A549 (cell line): ENCODE measurements at regions not wholly inside any gene's neighbourhood (a gene's known extent, or its start where the extent isn't known, plus 50 kb on each side); places are given as distances from the start of the nearest gene placed in this dataset.

Experiments
- ATAC-seq, 2 experiments: fragments of 200-7000 bp in 1 of 2; fragments of >200 bp in 1 of 2; cut with Nextera tagmentation in 1 of 2; cut with Tn5 transposase in 1 of 2; 3 replicates each; pipeline versions ENCODE4 v1.8.0 to v1.9.1; 2018 to 2020; ENCODE audit warnings: mild to moderate bottlenecking in 1 of 2, moderate library complexity in 1 of 2
- CTCF ChIA-PET: fragments of 300-600 bp; sonication (Branson Sonifier 250); formaldehyde crosslinking; extraction: SDS; loops from one replicate; lab custom pipeline; 2021; ENCODE audit warnings: antibody characterized with exemption, inconsistent platforms; lab: Yijun Ruan, JAX
- POLR2A ChIA-PET: fragments of 350-600 bp; formaldehyde crosslinking; extraction: SDS; loops from one replicate; lab custom pipeline; 2021; ENCODE audit warnings: antibody characterized with exemption, inconsistent platforms; lab: Yijun Ruan, JAX
- DNase-seq, 2 experiments: peaks; one replicate each; pipeline versions ENCODE4 v3.0.0 to v3.0.0-alpha.2; 2011 to 2016; ENCODE audit warnings: low read depth in 1 of 2, low spot score in 1 of 2
- FAIRE-seq: peaks from 2 replicates; lab custom pipeline; 2011; peaks lifted over from hg19 to GRCh38; lab: Jason Lieb, UNC
- H3K27ac ChIP-seq, 2 experiments: fragments of >200 bp; sonication (Bioruptor Twin); formaldehyde crosslinking; 3 replicates each; pipeline ENCODE4 v1.5.1; 2016 to 2017
- H3K4me1 ChIP-seq: fragments of >200 bp; sonication (Bioruptor Twin); formaldehyde crosslinking; 3 replicates; pipeline ENCODE4 v1.6.1; 2016
- H3K4me2 ChIP-seq: fragments of >200 bp; sonication (Bioruptor Twin); formaldehyde crosslinking; 3 replicates; pipeline ENCODE4 v1.6.1; 2016
- H3K4me3 ChIP-seq: fragments of >200 bp; sonication (Bioruptor Twin); formaldehyde crosslinking; 3 replicates; pipeline ENCODE4 v1.5.1; 2016
- H3K9me3 ChIP-seq: fragments of >200 bp; sonication (Bioruptor Twin); formaldehyde crosslinking; 3 replicates; pipeline ENCODE4 v1.6.1; 2016
- CEBPB ChIP-seq, 2 experiments: fragments of >200 bp in 1 of 2; sonication (Bioruptor Twin) in 1 of 2; formaldehyde crosslinking in 1 of 2; IDR thresholded peaks; 2 replicates each; pipeline ENCODE4 v1.6.1; 2012 to 2016
- CHD4 ChIP-seq: fragments of 200-600 bp; sonication (generic); IDR thresholded peaks from 2 replicates; pipeline ENCODE4 v1.6.1; 2016; ENCODE audit warnings: antibody characterized with exemption, mild to moderate bottlenecking, borderline replicate concordance
- CTCF ChIP-seq: fragments of >200 bp; sonication (Bioruptor Twin); formaldehyde crosslinking; IDR thresholded peaks from 3 replicates; pipeline ENCODE4 v1.5.1; 2016
- EHMT2 ChIP-seq: fragments of 200-600 bp; sonication (generic); IDR thresholded peaks from 2 replicates; pipeline ENCODE4 v1.6.1; 2016; ENCODE audit warnings: antibody characterized with exemption, low read depth, mild to moderate bottlenecking, moderate library complexity
- FOXS1 ChIP-seq: fragments of 250-450 bp; sonication (Bioruptor Pico); IDR thresholded peaks from 2 replicates; pipeline ENCODE4 v1.5.0; 2020; ENCODE audit warnings: mild to moderate bottlenecking, moderate library complexity
- GATA3 ChIP-seq: IDR thresholded peaks from 2 replicates; pipeline ENCODE4 v1.6.1; 2012; ENCODE audit warnings: borderline replicate concordance
- HDAC2 ChIP-seq: fragments of 200-600 bp; sonication (generic); IDR thresholded peaks from 2 replicates; pipeline ENCODE4 v1.6.1; 2016
- JUN ChIP-seq, 2 experiments: fragments of >200 bp; sonication (Bioruptor Twin); formaldehyde crosslinking; IDR thresholded peaks; 2 replicates in 1 of 2; 3 replicates in 1 of 2; pipeline ENCODE4 v1.6.1; 2016 to 2017
- KDM5A ChIP-seq: fragments of 200-600 bp; sonication (generic); IDR thresholded peaks from 2 replicates; pipeline ENCODE4 v1.6.1; 2016; ENCODE audit warnings: antibody characterized with exemption, mild to moderate bottlenecking
- MYC ChIP-seq: IDR thresholded peaks from 2 replicates; pipeline ENCODE4 v1.6.1; 2012; ENCODE audit warnings: mild to moderate bottlenecking, inconsistent platforms, low read length, improper control_type of control experiment, borderline replicate concordance
- NR3C1 ChIP-seq: fragments of >200 bp; sonication (Bioruptor Twin); formaldehyde crosslinking; IDR thresholded peaks from 3 replicates; pipeline ENCODE4 v1.6.1; 2017
- POLR2A ChIP-seq: IDR thresholded peaks from 2 replicates; pipeline ENCODE4 v1.6.1; 2012; ENCODE audit warnings: mild to moderate bottlenecking, low read length
- RAD21 ChIP-seq, 2 experiments: fragments of >200 bp in 1 of 2; sonication (Bioruptor Twin) in 1 of 2; formaldehyde crosslinking in 1 of 2; IDR thresholded peaks in 1 of 2; conservative IDR thresholded peaks in 1 of 2; 2 replicates in 1 of 2; 3 replicates in 1 of 2; pipeline ENCODE4 v1.6.1; 2012 to 2018; ENCODE audit warnings: inconsistent platforms in 1 of 2
- RFX5 ChIP-seq: fragments of 450-650 bp; IDR thresholded peaks from 2 replicates; pipeline ENCODE4 v1.7.1; 2014; ENCODE audit warnings: antibody characterized with exemption, mild to moderate bottlenecking, moderate library complexity
- SMC3 ChIP-seq: fragments of >200 bp; sonication (Bioruptor Twin); formaldehyde crosslinking; IDR thresholded peaks from 3 replicates; pipeline ENCODE4 v1.6.1; 2018; ENCODE audit warnings: inconsistent platforms
- TFCP2L1 ChIP-seq: fragments of 250-450 bp; sonication (Bioruptor Pico); IDR thresholded peaks from 2 replicates; pipeline ENCODE4 v1.5.0; 2021; ENCODE audit warnings: mild to moderate bottlenecking
- ZC3H11A ChIP-seq: fragments of 450-650 bp; IDR thresholded peaks from 2 replicates; pipeline ENCODE4 v1.6.1; 2014; ENCODE audit warnings: antibody characterized with exemption, mild to moderate bottlenecking
- ZFP36 ChIP-seq: fragments of 450-650 bp; IDR thresholded peaks from 2 replicates; pipeline ENCODE4 v1.6.1; 2014; ENCODE audit warnings: borderline replicate concordance; ENCODE audit not compliant: partially characterized antibody
- ZSCAN20 ChIP-seq: fragments of 250-450 bp; sonication (Bioruptor Pico); IDR thresholded peaks from 2 replicates; pipeline ENCODE4 v1.8.0; 2022; ENCODE audit warnings: mild to moderate bottlenecking, moderate library complexity
- WGBS: methylation state at CpG from one replicate; pipeline ENCODE4 v1.1.6; 2017; ENCODE audit errors: missing lambda C conversion rate; 5-methylcytosine and 5-hydroxymethylcytosine counted together
- TF ChIP-seq, protein P1 (sequence below): fragments of 250-450 bp; sonication (Bioruptor Pico); IDR thresholded peaks from 2 replicates; pipeline ENCODE4 v1.5.0; 2020; ENCODE audit warnings: low read depth, mild to moderate bottlenecking, moderate library complexity
- TF ChIP-seq, protein P2 (sequence below): IDR thresholded peaks from 2 replicates; pipeline ENCODE4 v1.6.1; 2012; ENCODE audit warnings: low read depth, borderline replicate concordance
- TF ChIP-seq, protein P3 (sequence below): fragments of >200 bp; sonication (Bioruptor Twin); formaldehyde crosslinking; IDR thresholded peaks from 3 replicates; pipeline ENCODE4 v1.6.1; 2016

GRCh38 chr13:56110751-56111150 lies 1030.0 kb upstream of the PRR20A start:
- ChIA-PET POLR2A (no interaction called here), CTCF (no interaction called here)
- H3K4me1 ChIP-seq: no peaks in the 10 kb centered on the region
- no peaks in the 10 kb centered on the region for H3K9me3 ChIP-seq
- ATAC-seq (no peak), FAIRE-seq (no peak), DNase-seq (no peak)
- H3K4me2 ChIP-seq: no peak overlapping the region
- no peak for TF ChIP-seq CEBPB (IDR thresholded peaks at IDR 0.05)
- TF ChIP-seq, protein P1, sequence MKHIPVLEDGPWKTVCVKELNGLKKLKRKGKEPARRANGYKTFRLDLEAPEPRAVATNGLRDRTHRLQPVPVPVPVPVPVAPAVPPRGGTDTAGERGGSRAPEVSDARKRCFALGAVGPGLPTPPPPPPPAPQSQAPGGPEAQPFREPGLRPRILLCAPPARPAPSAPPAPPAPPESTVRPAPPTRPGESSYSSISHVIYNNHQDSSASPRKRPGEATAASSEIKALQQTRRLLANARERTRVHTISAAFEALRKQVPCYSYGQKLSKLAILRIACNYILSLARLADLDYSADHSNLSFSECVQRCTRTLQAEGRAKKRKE (CRISPR knock-in tag): no peak
- TF ChIP-seq SMC3: no peak
- TF ChIP-seq RFX5: no peak
- no peak overlapping the region for H3K27ac ChIP-seq
- H3K4me3 ChIP-seq: no peak overlapping the region
- 8% methylated on average over 3 of the region's 3 CpGs for WGBS

DNA sequence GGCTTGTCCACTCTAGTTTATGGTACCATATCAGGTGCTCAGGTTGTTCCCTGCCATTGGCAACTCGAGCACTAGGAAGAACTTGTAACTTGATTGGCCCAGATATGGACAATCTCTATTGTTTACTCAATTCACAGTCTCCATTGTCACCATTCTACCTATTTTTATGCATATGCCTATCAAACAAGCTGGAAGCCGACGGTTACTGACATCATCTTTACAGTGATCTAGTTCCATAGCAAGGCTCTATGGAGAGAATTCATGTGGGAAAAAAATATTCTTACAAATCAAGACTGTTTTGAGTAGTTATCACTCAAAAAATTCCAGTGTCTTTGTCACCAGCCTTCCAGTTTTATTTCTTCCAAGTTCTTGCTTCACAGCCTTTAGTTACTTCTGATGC lies 1006.2 kb upstream of the PRR20A start:
- Histone ChIP-seq H3K4me3 (no peak overlapping the region), H3K4me1 (no peaks in the 10 kb centered on the region), H3K9me3 (no peaks in the 10 kb centered on the region), H3K4me2 (no peak overlapping the region), H3K27ac (no peak overlapping the region)
- POLR2A ChIA-PET: no interaction called here
- DNase-seq (no peak), FAIRE-seq (no peak), ATAC-seq (no peak)
- WGBS: 6% methylated on average over 3 of the region's 3 CpGs
- no peak for TF ChIP-seq TFCP2L1 (CRISPR knock-in tag)
- TF ChIP-seq JUN (IDR thresholded peaks at IDR 0.05): no peak
- no peak for TF ChIP-seq MYC
- no peak for TF ChIP-seq HDAC2
- TF ChIP-seq SMC3: no peak
- TF ChIP-seq, protein P2, sequence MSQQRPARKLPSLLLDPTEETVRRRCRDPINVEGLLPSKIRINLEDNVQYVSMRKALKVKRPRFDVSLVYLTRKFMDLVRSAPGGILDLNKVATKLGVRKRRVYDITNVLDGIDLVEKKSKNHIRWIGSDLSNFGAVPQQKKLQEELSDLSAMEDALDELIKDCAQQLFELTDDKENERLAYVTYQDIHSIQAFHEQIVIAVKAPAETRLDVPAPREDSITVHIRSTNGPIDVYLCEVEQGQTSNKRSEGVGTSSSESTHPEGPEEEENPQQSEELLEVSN: no peak
- TF ChIP-seq ZSCAN20 (CRISPR knock-in tag): no peak
- TF ChIP-seq CHD4: no peak
- CTCF ChIA-PET: no interaction called here

- H3K4me1 ChIP-seq: no peaks in the 10 kb centered on the region
- H3K4me2 ChIP-seq: no peak overlapping the region
- WGBS: 0% methylated on average over 1 of the region's 2 CpGs
- POLR2A ChIA-PET: no interaction called here
- FAIRE-seq (no peak), DNase-seq (no peak), ATAC-seq (no peak)
- H3K9me3 ChIP-seq: no peaks in the 10 kb centered on the region
- H3K4me3 ChIP-seq: no peak overlapping the region
- TF ChIP-seq GATA3 (no peak), CTCF (no peak), SMC3 (no peak), ZSCAN20 (CRISPR knock-in tag) (no peak)
- TF ChIP-seq, protein P3, sequence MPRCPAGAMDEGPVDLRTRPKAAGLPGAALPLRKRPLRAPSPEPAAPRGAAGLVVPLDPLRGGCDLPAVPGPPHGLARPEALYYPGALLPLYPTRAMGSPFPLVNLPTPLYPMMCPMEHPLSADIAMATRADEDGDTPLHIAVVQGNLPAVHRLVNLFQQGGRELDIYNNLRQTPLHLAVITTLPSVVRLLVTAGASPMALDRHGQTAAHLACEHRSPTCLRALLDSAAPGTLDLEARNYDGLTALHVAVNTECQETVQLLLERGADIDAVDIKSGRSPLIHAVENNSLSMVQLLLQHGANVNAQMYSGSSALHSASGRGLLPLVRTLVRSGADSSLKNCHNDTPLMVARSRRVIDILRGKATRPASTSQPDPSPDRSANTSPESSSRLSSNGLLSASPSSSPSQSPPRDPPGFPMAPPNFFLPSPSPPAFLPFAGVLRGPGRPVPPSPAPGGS: no peak
- CTCF ChIA-PET: no interaction called here
- H3K27ac ChIP-seq: no peak overlapping the region
These were observed 973.9 kb upstream of the PRR20A start for GRCh38 chr13:56166864-56167263.

- H3K9me3 ChIP-seq: no peaks in the 10 kb centered on the region
- ATAC-seq: no peak
- 5% methylated on average over 2 of the region's 2 CpGs for WGBS
- TF ChIP-seq KDM5A: no peak
- TF ChIP-seq FOXS1 (CRISPR knock-in tag): no peak
- no peak for TF ChIP-seq ZFP36
- TF ChIP-seq, protein P3: no peak
- no peak for TF ChIP-seq RFX5
- no peak for TF ChIP-seq NR3C1
- no peak for TF ChIP-seq ZC3H11A
- TF ChIP-seq POLR2A: no peak
- TF ChIP-seq EHMT2: no peak
- TF ChIP-seq RAD21 (conservative IDR thresholded peaks at IDR 0.05 in 1 of 2, IDR thresholded peaks at IDR 0.05 in 1 of 2): no peak
- TF ChIP-seq, protein P2: no peak
- TF ChIP-seq, all 56 proteins: peak for 0
- ChIA-PET CTCF (no interaction called here), POLR2A (no interaction called here)
- no peak overlapping the region for H3K4me3 ChIP-seq
- FAIRE-seq (no peak), DNase-seq (no peak)
- H3K4me1 ChIP-seq: no peaks in the 10 kb centered on the region
- no peak overlapping the region for H3K27ac ChIP-seq
- H3K4me2 ChIP-seq: no peak overlapping the region
These were observed 972.1 kb upstream of the PRR20A start for GRCh38 chr13:56168581-56168980.
